Ovary (tissue), 3 donors: ENCODE measurements at regions not wholly inside any gene's neighbourhood (a gene's known extent, or its start where the extent isn't known, plus 50 kb on each side); places are given as distances from the start of the nearest gene placed in this dataset.

Experiments used
- EP300 ChIP-seq: sonication (generic); formaldehyde crosslinking; IDR thresholded peaks from one replicate; pipeline ENCODE4 v1.6.1; 2017; ENCODE audit warnings: antibody characterized with exemption
- POLR2A ChIP-seq: fragments of 450-650 bp; IDR thresholded peaks from one replicate; pipeline ENCODE4 v1.6.1; 2017; ENCODE audit warnings: antibody characterized with exemption, mild to moderate bottlenecking, moderate library complexity
- TF ChIP-seq, protein P1 (sequence below), 3 donors: fragments of 450-650 bp in 2 of 3; fragments of 200-600 bp in 1 of 3; IDR thresholded peaks; one replicate each; pipeline versions ENCODE4 v1.5.1 to v1.8.0; 2016 to 2022; ENCODE audit warnings: antibody characterized with exemption in 3 of 3, mild to moderate bottlenecking in 1 of 3
- donor health status: DM: no; HTN: no; CAD: no.

DNA sequence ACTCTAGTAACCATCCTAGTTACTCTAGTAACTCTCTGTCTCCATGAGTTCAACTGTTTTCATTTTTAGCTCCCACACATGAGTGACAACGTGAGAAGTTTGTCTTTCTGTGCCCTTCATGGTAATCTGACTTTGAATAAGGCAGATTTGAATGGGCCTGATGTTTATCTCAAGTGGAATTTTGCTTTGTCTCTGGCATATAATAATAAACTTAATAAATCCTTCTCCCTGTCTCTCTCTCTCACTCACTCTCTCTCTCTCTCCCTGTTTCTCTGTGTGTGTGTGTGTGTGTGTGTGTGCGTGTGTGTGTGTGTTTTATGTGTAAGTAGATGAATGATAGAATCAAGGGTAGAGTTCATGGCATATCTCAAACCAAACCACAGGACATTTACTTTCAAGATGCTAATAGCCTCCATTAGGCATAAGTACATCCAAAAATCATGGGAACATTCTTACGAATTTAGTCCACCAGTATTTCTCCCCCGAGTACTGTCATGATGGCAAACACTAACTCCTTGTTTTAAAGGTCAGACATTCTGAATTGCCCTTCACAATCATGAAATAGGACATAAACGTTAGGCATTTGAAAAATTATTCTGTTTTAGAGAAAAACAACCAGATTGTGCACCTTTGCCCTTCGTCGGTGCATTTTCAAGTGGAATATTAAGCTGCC, 193.1 kb downstream of the SPATA18 start:
- TF ChIP-seq EP300 (no peak), POLR2A (no peak)
- TF ChIP-seq, protein P1, sequence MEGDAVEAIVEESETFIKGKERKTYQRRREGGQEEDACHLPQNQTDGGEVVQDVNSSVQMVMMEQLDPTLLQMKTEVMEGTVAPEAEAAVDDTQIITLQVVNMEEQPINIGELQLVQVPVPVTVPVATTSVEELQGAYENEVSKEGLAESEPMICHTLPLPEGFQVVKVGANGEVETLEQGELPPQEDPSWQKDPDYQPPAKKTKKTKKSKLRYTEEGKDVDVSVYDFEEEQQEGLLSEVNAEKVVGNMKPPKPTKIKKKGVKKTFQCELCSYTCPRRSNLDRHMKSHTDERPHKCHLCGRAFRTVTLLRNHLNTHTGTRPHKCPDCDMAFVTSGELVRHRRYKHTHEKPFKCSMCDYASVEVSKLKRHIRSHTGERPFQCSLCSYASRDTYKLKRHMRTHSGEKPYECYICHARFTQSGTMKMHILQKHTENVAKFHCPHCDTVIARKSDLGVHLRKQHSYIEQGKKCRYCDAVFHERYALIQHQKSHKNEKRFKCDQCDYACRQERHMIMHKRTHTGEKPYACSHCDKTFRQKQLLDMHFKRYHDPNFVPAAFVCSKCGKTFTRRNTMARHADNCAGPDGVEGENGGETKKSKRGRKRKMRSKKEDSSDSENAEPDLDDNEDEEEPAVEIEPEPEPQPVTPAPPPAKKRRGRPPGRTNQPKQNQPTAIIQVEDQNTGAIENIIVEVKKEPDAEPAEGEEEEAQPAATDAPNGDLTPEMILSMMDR (IDR thresholded peaks at IDR 0.05), result no peak
